Cerebellar cortex (tissue), 1 donor: ENCODE measurements at regions not wholly inside any gene's neighbourhood (a gene's known extent, or its start where the extent isn't known, plus 50 kb on each side); places are given as distances from the start of the nearest gene placed in this dataset.

Source experiments
- DNase-seq: peaks from one replicate; pipeline ENCODE4 v3.0.0-alpha.2; 2015; ENCODE audit warnings: low spot score

DNA sequence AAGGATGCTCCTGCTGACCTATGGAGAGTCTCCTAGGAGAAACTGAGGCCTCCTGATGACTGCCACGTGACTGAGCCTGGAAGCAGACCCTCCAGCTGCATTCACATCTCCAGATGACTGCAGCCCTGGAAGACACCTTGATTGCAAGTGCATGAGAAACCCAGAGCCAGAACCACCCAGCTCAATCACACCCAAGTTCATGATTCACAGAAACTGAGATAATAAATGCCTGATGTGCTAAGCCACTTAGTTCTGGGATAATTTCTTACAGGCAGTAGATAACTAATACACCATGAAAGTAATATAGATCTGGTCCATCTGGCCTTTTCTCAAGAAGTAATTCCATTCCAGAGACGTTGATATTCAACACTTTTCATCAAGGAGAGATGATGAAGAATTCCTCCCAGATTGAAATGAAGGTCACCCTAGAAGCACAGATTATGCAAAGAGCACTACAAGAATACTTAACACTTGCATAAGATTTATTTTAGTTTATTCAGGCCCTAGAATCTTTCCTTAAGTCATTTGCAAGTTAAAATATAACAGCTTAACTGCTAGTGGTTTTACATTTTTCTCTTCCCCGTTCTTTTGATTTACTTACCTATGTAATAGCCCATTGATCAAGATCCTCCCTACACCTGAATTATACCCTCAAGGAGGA is 208.2 kb upstream of the INHBA start:
- DNase-seq = no peak

DNA sequence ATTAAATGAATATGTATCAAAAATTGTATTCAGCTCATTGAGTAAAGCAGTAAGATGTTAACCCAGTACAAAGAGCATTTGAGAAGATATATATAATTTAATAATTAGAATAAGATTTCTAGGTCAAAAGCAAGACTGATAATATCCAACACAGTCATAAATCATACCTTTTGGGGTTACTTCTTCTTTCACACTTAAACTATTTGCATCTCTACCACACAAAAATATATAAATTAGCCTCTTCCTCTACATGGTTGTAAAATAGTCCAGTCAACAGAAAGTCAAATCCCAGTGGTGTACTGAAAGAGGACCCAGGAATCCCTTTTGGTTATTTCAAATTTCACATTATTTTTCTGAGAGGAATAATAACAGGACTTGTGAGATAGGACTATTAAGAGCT is 204.6 kb upstream of the INHBA start:
- no peak for DNase-seq

DNA sequence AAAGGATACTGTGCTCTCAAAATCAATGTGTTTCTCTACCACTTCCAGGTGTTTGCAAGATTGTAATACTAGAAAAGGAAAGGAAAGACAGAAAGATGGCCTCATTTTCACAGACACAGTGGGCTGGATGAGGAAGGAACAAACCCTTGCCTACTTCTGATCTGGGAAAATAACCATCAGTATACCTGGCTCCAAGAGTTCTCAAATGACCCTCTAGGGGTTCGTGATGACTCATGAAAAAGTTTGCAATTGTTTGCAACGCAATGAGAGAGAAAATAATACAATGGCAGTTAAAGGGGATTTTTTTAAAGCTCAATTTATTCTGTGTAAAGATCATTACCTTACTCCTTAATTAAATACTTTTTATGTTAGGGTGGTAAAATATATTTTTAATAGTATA is 197.6 kb upstream of the INHBA start:
- DNase-seq = no peak

DNA sequence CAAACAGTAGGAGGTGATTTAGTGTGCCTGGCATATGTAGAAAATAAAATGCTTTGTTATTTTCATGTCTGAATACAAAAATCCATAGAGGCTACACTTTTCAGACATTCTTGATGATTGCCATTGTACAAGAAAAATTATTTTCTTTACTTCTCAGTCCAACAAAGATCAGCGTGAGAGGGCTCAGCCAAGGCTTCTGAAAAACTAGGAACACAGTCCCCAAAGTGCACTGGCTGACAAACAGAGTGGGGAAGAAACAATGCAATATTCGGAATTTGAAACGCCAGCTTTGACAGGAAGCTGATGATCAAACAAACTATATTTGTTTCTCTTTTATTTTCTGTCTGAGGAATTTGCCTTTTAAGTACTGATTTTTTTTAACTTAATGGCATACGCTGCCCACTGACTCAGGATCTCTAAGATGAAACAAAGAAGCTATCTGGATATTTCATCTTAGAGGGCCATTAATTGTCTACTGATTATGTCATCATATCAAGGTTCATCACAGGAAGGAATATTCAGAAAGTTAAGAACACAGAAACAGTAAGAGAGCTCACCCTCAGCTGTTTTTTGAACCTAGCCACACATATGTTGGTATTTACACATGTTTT is 197.0 kb upstream of the INHBA start:
- DNase-seq = no peak

DNA sequence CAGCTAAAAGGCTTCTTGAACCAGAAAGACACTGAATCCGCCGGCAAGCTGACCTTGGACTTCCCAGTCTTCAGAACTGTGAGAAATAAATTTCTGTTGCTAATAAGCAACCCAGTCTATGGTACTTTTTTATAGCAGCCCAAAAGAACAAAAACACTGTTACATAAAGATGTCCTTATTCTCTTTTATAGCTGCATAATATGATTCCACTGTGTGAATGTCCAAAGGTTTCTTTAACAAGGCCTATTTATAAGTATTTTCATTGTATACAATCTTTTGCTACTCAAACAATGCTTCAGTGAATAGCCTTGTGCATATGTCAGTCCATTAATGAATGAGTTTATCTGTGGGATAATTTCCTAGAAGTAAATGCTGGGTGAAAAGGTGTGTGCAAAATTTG is 190.8 kb upstream of the INHBA start:
- DNase-seq = no peak

DNA sequence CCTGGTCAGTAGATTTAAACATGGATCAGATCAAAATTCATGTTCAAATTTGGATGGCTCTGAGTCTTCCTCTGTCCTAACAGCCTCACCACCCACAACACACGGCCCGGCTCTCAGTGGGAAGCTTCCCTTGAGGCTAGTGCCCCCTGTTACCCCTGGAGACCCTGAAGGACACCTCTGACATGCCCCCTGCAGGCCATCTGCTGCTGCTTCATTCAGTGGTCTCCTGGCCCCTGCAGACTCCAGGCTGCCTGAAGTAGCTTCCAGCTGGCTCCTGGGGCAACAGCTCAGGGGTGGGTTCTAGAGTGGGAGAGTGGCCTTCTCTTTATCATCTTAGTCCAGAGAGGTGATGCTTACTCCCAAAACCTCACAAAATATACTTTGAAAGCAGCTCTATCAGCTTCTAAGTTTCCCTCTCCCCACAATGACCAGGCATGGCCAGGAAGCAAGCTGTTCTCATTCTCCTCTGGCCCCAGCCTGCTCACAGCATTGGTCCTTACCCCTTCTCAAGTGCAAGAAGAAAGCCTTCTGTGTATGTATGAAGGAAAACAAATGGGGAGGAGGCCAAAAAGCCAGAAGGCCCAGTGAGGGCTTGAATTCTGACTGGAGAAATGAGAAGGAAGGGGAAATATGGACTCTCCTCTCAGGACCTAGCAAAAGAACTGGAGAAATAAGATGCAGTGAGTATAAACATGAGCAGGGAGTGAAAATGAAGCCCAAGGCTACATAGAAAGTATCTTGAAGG is 189.6 kb upstream of the INHBA start:
- DNase-seq = no peak

DNA sequence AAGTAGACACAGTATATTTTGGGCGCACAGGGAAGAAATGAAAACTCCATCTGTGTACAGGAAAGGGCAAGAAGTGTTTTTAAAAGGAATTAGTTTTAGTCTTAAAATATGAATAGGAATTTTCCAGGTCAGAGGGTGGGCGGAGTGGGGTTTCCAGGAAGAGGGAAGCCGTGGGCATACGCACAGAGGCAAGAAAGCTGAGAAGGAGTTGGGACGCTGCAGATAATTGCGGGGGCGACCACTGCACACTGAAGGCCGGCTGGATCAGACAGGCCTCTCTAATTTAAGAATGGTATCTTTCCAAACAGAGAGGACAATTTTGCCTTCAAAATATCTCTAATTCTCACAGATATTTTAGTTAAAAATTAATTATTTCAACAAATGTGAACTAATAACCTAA is 189.1 kb upstream of the INHBA start:
- no peak for DNase-seq

DNA sequence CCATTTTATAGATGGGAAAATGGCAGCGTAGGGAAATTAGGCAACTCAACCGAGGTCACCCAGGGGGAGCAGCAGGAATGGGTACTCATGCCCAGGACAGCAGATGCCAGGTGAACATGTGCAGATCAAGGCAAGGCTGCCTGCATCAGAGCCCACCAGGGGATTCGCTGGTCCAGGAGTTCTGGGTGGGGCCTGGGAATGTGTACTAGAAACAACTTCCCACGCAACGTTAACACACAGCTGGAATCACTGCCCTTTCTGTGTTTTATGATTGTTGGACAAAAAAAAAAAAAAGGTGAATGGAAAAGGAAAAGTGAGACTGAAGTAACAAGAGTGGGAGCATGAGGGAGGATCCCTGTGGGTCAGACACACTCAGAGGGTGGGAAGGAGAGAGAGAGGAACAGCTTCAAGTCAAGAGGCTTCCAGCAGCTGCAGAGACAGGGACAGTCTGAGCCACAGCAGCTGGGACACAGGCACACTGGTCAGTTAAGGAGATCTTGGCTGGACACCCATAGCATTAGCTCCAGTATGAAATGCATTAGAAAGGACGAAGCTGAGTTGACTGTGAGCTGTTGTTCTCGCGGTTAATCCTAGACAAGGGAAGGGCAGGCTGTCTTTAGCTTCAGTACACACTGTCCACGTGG is 187.9 kb upstream of the INHBA start:
- no peak for DNase-seq

DNA sequence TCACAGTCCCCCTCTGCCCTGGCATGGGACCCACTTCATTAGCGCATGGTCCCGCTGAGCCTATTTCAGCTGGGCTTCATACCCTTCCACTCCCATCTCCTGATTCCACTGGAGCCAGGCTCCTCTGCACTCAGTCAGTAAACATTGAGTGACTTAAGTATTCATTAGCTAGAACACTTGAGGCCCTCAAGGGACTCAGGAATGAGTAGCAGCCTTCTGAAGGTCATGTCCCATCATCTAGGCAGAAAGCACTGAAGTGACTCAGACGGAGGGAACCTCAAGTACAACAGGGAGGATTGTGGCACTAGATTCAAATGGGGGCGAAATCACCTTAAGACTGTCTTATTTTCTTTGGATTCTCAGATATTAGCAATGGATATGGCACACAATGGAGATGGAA is 186.6 kb upstream of the INHBA start:
- DNase-seq = no peak

DNA sequence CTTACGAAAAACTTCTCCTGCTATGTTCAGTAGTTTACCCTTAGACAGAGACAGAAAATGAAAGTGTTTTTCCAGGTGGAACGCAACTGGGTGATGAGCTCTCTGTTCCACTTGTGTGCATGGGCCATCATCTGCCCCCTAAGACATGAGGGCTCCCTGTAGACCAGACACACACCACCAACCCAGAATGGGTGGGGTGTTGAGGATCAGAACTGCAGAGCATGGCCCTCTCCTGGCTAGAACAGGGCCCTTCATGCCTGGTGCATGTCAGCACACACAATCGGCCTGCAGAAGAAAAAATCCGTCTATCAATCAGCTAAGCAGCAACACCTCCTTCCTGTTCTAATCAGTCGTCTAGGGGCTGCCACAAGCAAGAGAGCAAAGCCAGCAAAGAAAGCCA is 186.2 kb upstream of the INHBA start:
- no peak for DNase-seq

DNA sequence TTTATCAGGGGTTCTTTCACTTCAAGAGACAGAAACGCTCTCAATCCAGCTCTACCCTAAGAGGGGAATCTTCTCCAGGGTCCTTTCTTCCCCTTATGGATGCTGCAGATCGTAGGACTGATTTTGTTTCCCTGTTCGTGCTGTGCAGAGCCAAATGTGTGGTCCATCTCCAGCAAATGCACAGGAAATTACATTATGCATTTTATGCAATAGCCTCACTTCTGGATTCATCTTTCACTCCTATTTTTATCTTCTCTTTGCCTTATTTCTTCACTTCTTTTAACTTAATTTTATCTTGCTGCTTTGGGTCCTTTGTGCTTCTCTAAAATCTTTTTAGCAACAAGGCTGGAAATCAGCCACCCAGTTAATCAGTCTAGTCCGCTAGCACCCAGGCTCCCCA is 184.5 kb upstream of the INHBA start:
- no peak for DNase-seq

DNA sequence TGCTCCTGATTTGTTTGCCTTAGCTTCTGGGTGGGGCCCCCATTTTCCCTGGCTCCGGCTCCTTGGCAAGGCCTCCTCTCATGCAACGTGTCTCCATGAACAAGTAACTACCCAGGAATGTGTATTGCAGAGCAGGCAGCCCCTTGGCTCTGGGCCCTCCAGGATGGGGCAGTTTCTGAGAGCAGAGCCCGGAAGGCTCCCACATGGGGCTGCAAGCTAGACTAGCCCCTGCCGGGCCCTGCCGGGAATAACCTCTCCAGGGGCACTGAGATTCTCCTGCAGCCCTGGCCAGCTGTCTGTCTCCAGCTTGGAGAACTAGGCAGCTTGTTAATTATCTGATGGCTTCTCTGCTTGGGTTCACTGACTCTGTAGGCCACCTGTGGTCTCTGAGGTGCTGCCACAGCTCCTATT is 184.0 kb upstream of the INHBA start:
- no peak for DNase-seq

DNA sequence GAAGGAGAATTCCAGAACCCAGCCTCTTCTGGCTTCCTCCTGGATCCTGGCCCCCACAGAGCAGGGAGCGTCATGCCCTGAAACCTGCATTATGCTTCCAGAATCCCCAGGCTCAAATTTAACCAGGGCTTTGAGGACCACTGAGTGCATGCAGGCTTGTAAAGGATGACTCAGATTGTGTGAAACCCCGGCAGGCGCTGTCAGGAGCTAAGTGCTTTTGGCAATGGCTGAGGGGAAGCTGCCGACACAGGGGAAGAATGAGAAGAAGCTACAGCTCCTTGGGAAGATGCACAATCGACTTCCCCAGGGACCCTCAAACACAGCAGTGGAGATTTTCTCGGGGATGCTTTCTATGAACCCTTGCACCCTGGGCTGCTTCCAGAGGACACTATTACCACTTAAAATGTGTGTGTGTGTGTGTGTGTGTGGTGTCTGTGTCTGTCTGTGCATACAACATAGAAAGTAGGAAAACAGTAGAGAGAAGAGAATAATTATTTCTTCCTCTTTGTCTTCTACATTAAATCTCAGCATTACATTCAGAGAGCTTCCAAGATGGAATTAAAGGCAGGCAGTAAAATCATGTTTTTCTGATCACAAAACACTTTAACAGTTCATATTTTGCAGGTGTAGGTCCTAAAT is 183.5 kb upstream of the INHBA start:
- no peak for DNase-seq

DNA sequence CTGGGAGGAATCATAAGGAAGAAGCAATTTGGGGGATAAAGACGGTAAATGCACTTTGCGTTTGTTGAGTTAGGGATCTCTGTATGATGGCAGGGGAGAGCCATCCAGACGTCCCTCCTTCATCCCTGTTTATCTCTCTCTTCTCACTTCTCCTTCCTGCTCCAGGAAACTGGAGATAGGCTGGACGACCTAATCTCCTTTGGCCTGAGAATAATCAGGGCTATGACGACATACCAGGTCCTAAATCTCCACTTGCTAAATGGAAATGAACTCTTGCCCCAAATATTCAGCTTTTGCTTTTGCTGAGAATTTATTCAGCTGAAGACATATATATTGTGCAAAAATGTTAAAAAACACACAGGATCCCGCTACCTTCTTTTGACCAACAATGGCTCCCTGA is 182.9 kb upstream of the INHBA start:
- no peak for DNase-seq

DNA sequence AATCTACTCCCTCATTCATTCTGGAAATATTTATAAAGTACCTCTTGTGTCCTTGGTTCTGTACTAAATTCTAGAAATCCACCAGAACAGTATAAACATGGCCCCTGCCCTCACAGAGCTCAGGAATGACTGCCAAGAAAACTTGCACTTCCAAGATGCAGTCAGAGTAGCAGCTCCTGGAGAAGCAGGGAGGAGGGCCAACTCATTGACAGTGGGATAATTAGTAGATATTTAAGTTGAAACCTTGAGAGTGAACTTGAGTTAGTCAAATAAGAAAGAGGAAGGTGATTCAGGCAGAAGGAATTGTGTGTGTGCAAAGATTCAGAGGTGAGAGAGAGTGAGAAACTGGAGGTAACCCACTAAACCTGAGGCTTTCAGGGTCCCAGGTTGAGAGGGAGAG is 182.2 kb upstream of the INHBA start:
- no peak for DNase-seq

DNA sequence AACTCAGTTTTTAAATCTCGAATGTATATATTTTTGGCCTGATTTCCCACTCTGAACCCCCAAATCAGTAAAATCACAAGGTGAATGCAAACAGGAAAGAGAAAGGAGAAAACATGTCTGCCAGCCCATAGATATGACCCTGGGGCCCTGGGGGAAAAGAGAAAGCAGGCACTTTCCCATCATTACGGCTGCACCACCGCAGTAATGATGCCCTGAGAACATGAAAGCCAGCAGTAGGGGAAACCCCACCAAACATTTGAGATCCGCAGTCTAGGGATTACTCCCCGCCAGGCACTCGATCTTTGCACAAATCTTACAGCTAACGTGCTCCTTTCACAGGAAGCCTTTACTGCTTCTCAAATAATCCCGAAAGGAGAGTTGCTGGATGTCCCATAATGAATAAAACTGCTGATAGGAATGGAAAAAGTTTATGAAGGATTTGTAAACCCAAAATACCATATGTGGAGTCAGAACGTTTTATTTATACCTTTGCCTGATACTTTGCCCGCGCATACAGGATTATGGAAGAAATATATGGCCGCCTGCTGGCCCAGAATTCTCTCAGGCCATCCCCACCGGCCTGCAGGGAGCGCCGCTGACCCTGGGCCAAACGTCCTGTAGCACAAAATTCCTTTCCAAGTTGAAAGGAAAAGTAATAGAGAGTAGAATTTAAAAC is 180.0 kb upstream of the INHBA start:
- DNase-seq = no peak

DNA sequence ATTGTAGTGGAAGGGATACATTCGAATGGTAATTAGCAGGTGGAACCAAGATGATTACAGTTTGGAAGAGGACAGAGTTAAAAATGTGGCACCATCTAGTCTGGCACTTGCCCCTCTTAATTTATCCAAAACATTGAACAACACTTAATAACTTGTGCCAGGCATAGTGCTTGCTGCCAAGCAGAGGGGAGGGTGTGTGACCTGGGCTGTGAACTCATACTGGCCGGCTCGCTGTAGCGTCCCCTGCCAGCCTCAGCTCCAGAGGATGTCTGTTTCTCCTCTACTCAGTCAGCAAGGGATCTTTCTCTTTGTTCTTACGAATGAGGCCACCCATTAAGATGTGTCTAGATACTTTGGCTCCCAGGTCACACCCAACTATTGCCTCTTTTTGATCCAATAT is 179.4 kb upstream of the INHBA start:
- peak; percentile 3 for DNase-seq

DNA sequence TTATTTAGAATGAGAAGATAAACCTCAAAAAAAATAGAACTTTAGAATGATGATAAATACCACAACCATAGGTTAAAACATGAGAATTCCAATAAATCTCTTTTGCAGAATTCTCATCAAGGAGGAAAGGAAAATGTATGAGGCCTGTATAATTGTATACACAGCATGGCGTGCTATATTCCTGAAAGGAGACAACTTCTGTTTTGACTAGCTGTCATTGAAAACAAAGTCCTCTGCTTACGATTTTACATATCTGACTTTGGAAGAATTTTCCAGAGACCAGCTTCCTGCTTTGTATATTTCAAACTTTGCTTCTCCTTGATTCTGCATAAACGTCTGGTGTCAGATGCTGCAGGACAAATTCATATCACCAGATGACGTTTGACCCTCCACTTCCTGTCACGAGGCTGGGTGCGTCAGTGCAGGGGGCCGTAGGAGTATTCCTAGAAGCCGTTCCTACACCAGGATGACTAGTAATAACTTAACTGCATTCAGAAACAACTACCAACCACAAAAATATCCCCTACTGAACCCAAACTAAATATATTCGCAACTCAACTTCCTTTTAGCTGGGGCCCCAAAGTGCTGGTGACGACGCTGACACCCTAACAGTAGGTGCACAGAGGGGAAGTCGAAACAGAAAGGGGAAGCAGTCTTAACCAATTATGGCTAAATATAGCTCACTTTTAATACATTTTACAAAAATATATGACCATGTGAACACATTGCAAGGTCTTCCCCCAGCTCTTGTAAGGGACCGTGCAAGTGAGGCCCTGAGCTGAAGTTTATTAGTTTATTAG is 178.6 kb upstream of the INHBA start:
- DNase-seq = no peak

DNA sequence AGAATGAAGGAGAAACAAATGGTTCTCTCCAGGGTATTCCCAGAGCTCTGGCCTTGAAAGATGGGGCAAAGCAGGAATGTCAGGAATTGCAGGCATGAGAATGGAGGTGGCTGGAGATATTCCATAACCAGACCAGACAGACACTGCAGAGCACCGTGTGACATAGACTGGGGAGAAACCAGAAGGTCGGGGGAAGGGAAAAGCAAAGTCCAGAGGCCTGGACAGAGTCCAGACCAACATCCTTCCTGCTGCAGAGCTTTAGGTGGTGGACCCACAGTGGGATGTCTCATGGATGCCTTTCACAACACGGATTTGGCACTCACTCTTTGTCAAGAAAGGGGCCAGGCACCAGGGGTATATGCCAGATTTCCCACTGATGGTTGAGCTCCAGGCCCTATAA is 177.2 kb upstream of the INHBA start:
- no peak for DNase-seq

DNA sequence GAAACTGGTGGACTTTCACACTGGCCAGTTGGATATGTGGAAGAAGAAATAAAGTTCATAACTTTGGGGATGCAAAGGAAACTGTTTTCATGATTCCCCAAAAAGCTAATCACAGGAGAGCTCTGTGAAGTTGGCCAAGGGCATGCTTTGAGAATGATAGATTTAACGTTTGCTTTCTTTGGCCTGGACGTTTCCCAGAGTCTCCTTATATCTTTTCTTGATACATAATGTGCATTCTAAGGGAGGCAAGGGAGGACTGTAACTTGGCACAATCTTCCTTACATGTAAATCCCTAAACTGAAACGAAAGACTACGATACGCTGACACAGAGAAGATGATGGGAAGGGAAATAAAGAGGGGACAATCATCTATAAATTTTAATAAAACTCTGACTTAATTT is 176.5 kb upstream of the INHBA start:
- DNase-seq = no peak
